SH-SY5Y (cell line): ENCODE measurements at regions not wholly inside any gene's neighbourhood (a gene's known extent, or its start where the extent isn't known, plus 50 kb on each side); places are given as distances from the start of the nearest gene placed in this dataset.

ENCODE experiments used
- GATA2 ChIP-seq: IDR thresholded peaks from 2 replicates; pipeline ENCODE4 v1.6.1; 2011; ENCODE audit warnings: mild to moderate bottlenecking, low read depth, low read length
- GATA3 ChIP-seq: IDR thresholded peaks from 2 replicates; pipeline ENCODE4 v1.6.1; 2011; ENCODE audit warnings: low read depth, mild to moderate bottlenecking, low read length, moderate library complexity

DNA sequence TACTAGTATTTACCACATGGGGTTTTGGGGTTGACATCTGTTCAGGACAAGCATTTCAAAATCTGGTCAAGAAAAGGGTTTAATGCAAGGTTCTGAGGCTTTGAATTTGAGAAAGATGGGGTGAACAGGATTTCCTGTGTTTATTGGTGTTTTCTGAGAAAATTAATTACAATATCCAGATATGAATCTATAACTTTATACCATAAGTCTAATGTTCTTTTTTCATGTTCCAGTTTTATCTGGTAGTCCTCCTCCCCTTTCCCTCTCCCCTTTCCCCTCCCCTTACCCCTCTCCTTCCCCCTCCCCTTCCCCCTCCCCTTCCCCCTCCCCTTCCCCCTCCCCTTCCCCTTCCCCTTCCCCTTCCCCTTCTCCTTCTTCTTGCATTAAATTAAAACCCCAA, 1518.2 kb upstream of the TMEFF2 start:
- no peak for TF ChIP-seq GATA2
- no peak for TF ChIP-seq GATA3
